HepG2 (cell line): ENCODE measurements at regions not wholly inside any gene's neighbourhood (a gene's known extent, or its start where the extent isn't known, plus 50 kb on each side); places are given as distances from the start of the nearest gene placed in this dataset.

Experiments used
- ATAC-seq: fragments of 200-7000 bp; cut with Tn5 transposase; 3 replicates; pipeline ENCODE4 v1.9.1; 2020; ENCODE audit warnings: mild to moderate bottlenecking, moderate library complexity
- BruUV-seq: library from RNA; stranded (reverse); fragments of 400-500 nt; replicated peaks from 2 replicates; lab custom pipeline; 2021; lab: Mats Ljungman, UMichigan
- CTCF ChIA-PET: fragments of 300-600 bp; formaldehyde crosslinking; extraction: SDS; loops from one replicate; lab custom pipeline; 2021; ENCODE audit warnings: low total read pairs, inconsistent platforms, low intra/inter-chr PET ratio; lab: Yijun Ruan, JAX
- POLR2A ChIA-PET: fragments of 350-600 bp; sonication (Branson Sonifier 250); formaldehyde crosslinking; loops from one replicate; lab custom pipeline; 2020; ENCODE audit warnings: antibody characterized with exemption, inconsistent platforms; lab: Yijun Ruan, JAX
- DNase-seq: peaks from one replicate; pipeline ENCODE4 v3.0.0-alpha.2; 2015; ENCODE audit warnings: low spot score
- FAIRE-seq: peaks from 3 replicates; lab custom pipeline; 2011; peaks lifted over from hg19 to GRCh38; lab: Jason Lieb, UNC
- H2AFZ ChIP-seq: one replicate; pipeline ENCODE4 v1.6.1; 2011; ENCODE audit warnings: low read length, inconsistent platforms
- H3K27ac ChIP-seq: fragments of 300-600 bp; 3 replicates; pipeline ENCODE4 v1.8.0; 2011; ENCODE audit warnings: mixed run types, mild to moderate bottlenecking, mixed read lengths, low read length, inconsistent platforms; ENCODE audit not compliant: insufficient read depth; ENCODE audit errors: extremely low read length
- H3K27me3 ChIP-seq, 2 experiments: fragments of 200-600 bp in 1 of 2; 2 replicates in 1 of 2; 3 replicates in 1 of 2; pipeline versions ENCODE4 v1.6.0 to v1.8.0; 2011; ENCODE audit warnings: low read length in 2 of 2, mild to moderate bottlenecking in 2 of 2, moderate library complexity in 2 of 2, inconsistent platforms in 1 of 2; ENCODE audit not compliant: insufficient read depth in 2 of 2, control insufficient read depth in 1 of 2
- H3K36me3 ChIP-seq, 2 experiments: fragments of 200-600 bp in 1 of 2; replicated peaks in 1 of 2; 2 replicates in 1 of 2; 3 replicates in 1 of 2; pipeline versions ENCODE4 v1.5.1 to v1.8.0; 2011; ENCODE audit warnings: low read length in 2 of 2, inconsistent platforms in 1 of 2; ENCODE audit not compliant: insufficient read depth in 2 of 2, control insufficient read depth in 1 of 2
- H3K4me1 ChIP-seq: 2 replicates; pipeline ENCODE4 v1.5.1; 2012; ENCODE audit warnings: low read length, inconsistent platforms; ENCODE audit not compliant: insufficient read depth
- H3K4me2 ChIP-seq: 2 replicates; pipeline ENCODE4 v1.6.0; 2011; ENCODE audit warnings: low read depth, low read length, inconsistent platforms
- H3K4me3 ChIP-seq, 3 experiments: fragments of 200-600 bp in 1 of 3; sonication (generic), shearing (Covaris generic) in 1 of 3; replicated peaks in 1 of 3; 2 replicates each; pipeline ENCODE4 v1.5.1; 2011 to 2016; ENCODE audit warnings: low read length in 3 of 3, inconsistent platforms in 2 of 3, low read depth in 2 of 3, mild to moderate bottlenecking in 2 of 3, control low read depth in 1 of 3, mixed read lengths in 1 of 3; ENCODE audit not compliant: insufficient read depth in 1 of 3
- H3K79me2 ChIP-seq: one replicate; pipeline ENCODE4 v1.6.1; 2011; ENCODE audit warnings: low read length, inconsistent platforms; ENCODE audit not compliant: insufficient read depth
- H3K9ac ChIP-seq: 2 replicates; pipeline ENCODE4 v1.6.0; 2011; ENCODE audit warnings: mild to moderate bottlenecking, low read depth, low read length, inconsistent platforms; ENCODE audit not compliant: insufficient read depth
- H3K9me3 ChIP-seq: 2 replicates; pipeline ENCODE4 v1.5.1; 2012; ENCODE audit warnings: mild to moderate bottlenecking, low read length
- H4K20me1 ChIP-seq: 2 replicates; pipeline ENCODE4 v1.6.0; 2011; ENCODE audit warnings: inconsistent platforms, mild to moderate bottlenecking, low read length, moderate library complexity; ENCODE audit not compliant: insufficient read depth
- CAMTA2 ChIP-seq: sonication (generic); formaldehyde crosslinking; IDR thresholded peaks from 2 replicates; pipeline ENCODE4 v1.4.0; 2020; ENCODE audit warnings: mild to moderate bottlenecking, missing genetic modification reagents, borderline replicate concordance
- CHD2 ChIP-seq: IDR thresholded peaks from 2 replicates; pipeline ENCODE4 v1.6.1; 2011; ENCODE audit warnings: low read depth, low read length, improper control_type of control experiment
- HOXA5 ChIP-seq: sonication (generic); formaldehyde crosslinking; IDR thresholded peaks from 2 replicates; pipeline ENCODE4 v1.4.0; 2020; ENCODE audit warnings: missing genetic modification reagents
- WGBS: methylation state at CpG from one replicate; pipeline ENCODE4 v1.1.6; 2017; ENCODE audit warnings: low lambda C conversion rate; 5-methylcytosine and 5-hydroxymethylcytosine counted together
- in situ Hi-C: cut with HindIII; loops from 2 replicates; pipeline ENCODE4 v1.10.0; 2017; ENCODE audit warnings: low pct_unique_long_range_greater_than_20kb; ENCODE audit not compliant: extremely low pct_ligation_motif_present
- intact Hi-C: fragments of 100-400 bp; cut with micrococcal nuclease; formaldehyde crosslinking; loops from one replicate; pipeline ENCODE4 v1.10.0; 2022; ENCODE audit not compliant: unreplicated experiment

- Histone ChIP-seq H2AFZ (no peak overlapping the region), H3K79me2 (no peaks in the 10 kb centered on the region), H3K27ac (no peak overlapping the region), H3K9ac (no peak overlapping the region), H3K4me1 (no peaks in the 10 kb centered on the region), H3K4me2 (no peak overlapping the region), H3K9me3 (no peaks in the 10 kb centered on the region), H3K4me3 (no peak overlapping the region), H3K27me3 (no peaks in the 10 kb centered on the region; a peak in 1 of 5 replicates), H4K20me1 (no peaks in the 10 kb centered on the region), H3K36me3 (no peaks in the 10 kb centered on the region)
- FAIRE-seq (no peak), DNase-seq (no peak), ATAC-seq (no peak)
- ChIA-PET POLR2A (no interaction called here), CTCF (no interaction called here)
- WGBS: 49% methylated on average over 2 of the region's 2 CpGs
- no peak for TF ChIP-seq HOXA5
- in situ Hi-C loops (no loop called here), intact Hi-C loops (no loop called here)
- BruUV-seq: no TSS peak
Observed at GRCh38 chr5:93145767-93146166, 435.3 kb downstream of the NR2F1-AS1 start.

DNA sequence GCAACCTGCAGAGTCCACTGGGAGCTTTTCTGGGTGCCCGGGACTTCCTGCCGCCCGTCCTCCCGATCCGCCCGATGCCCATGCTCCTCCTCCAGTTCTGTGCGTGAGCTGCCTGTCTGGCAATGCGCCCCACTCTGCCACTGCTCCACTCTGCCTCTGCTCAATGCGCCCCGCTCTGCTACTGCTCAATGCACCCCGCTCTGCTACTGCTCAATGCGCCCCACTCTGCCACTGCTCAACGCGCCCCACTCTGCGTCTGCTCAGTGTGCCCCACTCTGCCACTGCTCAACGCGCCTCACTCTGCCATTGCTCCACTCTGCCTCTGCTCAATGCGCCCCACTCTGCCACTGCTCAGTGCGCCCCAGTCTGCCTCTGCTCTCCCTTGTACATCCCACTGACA lies 436.0 kb downstream of the NR2F1-AS1 start:
- H3K79me2 ChIP-seq: no peaks in the 10 kb centered on the region
- no peak overlapping the region for H3K27ac ChIP-seq
- H3K9ac ChIP-seq: no peak overlapping the region
- H3K9me3 ChIP-seq: no peaks in the 10 kb centered on the region
- no peaks in the 10 kb centered on the region for H3K4me1 ChIP-seq
- TF ChIP-seq CAMTA2: no peak
- no peak for TF ChIP-seq CHD2
- TF ChIP-seq, all 625 proteins: peak for 0
- Histone ChIP-seq H2AFZ (no peak overlapping the region), H4K20me1 (no peaks in the 10 kb centered on the region), H3K4me3 (no peak overlapping the region), H3K36me3 (no peaks in the 10 kb centered on the region), H3K27me3 (no peaks in the 10 kb centered on the region; a peak in 1 of 5 replicates), H3K4me2 (no peak overlapping the region)
- no TSS peak for BruUV-seq
- FAIRE-seq: no peak
- ATAC-seq: no peak
- no peak for DNase-seq
- POLR2A ChIA-PET: no interaction called here
- intact Hi-C loops: no loop called here
- WGBS: 89% methylated on average over 19 of the region's 19 CpGs
- CTCF ChIA-PET: no interaction called here
- in situ Hi-C loops: no loop called here
